GM21447 (cell line): ENCODE measurements at regions not wholly inside any gene's neighbourhood (a gene's known extent, or its start where the extent isn't known, plus 50 kb on each side); places are given as distances from the start of the nearest gene placed in this dataset.
A peak's percentile ranks its signal among the peaks of the same experiment; 100 is the strongest.
"Not testable (repeated sequence)": the region's sequence is repeated elsewhere in the genome, so short reads cannot be mapped to it uniquely, and the experiment has no call there.

Experiments used
- ATAC-seq: cut with Tn5 transposase; IDR thresholded peaks from one replicate; pipeline ENCODE4 v1.9.1; 2021; ENCODE audit not compliant: unreplicated experiment

GRCh38 chr17:45554479-45554878, 64.0 kb upstream of the PLEKHM1 start:
- ATAC-seq = not testable (repeated sequence)

DNA sequence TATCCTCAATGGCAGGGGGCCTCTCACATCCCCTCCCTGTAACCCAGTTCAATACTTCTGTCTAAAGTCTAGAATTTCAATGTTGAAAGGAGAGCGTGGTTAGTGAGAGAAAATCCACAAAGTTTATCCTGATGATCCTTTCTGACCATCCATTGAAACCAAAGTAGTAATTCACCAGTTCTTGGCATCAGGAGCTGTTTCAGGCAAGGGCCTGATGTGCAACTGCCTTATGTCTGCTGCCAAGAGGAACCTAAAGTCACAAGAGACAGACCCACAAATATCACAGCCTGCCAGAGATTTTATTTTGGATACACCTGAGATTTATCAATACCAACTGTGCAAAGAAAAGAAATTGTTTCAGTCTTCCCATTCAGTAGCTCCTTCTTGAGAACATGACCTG, 68.3 kb upstream of the PLEKHM1 start:
- not testable (repeated sequence) for ATAC-seq

GRCh38 chr17:45562868-45563267, 72.3 kb upstream of the PLEKHM1 start:
- ATAC-seq = not testable (repeated sequence)

GRCh38 chr17:45563283-45563682, 72.8 kb upstream of the PLEKHM1 start:
- not testable (repeated sequence) for ATAC-seq

DNA sequence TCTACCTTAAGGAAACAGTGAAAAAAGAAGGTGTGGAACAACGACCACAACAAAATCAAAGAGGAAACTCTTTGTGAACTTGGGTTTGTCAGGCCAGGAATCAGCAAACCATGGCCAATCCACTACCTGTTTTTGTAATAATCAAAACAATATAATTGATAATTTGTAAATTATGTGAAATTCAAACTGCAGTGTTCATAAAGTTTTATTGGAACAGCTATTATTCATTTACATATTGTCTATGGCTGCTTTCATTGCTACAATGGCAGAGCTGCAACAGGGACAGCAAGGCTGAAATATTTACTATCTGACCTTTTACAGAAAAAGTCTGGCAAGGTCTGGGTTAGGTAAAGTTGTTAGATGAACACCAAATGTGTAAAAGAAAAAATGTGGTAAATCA, 77.8 kb upstream of the PLEKHM1 start:
- ATAC-seq = not testable (repeated sequence)

DNA sequence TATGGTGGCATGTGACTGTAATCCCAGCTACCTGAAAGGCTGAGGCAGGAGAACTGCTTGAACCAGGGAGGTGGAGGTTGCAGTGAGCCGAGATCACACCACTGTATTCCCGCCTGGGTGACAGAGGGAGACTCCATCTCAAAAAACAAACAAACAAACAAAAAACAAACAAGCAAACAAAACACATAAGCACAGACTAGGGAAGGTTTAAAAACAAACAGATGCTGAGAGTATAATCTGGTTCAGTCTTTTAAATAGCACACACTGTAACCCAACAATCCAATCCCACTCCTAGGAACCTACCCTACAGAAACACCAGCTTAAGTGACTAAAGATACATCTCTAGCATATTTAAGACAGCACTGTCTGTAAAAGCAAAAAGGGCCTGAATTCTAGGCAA, 82.8 kb upstream of the PLEKHM1 start:
- not testable (repeated sequence) for ATAC-seq

- ATAC-seq = no peak
These were observed 83.6 kb upstream of the PLEKHM1 start for GRCh38 chr17:45573924-45574770.

GRCh38 chr17:45575126-45575885, 84.8 kb upstream of the PLEKHM1 start:
- ATAC-seq = peak; percentile 51

DNA sequence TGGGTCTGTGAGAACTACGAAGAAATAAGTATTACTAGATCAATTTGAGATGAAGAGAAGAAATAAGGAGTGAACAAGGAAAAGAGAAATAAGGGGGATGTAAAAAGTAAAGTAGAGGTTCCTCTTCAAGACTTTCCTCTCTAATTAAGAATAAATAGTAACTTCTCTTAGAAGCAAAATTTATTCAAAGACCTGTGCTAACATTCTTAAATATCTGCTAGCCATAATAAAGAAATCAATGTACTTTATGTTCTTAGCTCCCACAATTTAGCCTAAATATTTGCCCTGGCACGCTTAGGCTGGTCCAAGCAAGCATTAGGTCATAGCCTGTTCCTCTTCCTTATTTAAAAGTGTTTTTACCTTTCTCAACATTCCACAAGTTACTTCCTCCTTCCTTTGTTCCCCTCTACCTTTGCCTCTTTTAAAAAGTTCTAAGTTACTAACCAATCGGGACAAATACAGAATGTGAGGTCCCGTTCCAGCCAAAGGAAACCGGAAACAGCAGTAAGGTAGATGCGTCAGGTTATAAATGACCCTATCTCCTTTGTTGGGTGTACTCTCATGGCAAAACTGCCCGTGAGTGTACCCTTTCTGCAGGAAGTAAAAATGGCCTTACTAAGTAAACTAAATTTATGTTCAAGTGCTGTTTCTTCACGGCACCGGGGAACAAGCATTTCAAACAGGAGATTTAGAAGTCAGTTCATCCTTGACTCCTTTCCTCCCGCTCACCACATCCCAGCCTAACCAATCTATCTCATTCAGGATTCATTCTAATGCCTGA, 86.2 kb upstream of the PLEKHM1 start:
- ATAC-seq = not testable (repeated sequence)

DNA sequence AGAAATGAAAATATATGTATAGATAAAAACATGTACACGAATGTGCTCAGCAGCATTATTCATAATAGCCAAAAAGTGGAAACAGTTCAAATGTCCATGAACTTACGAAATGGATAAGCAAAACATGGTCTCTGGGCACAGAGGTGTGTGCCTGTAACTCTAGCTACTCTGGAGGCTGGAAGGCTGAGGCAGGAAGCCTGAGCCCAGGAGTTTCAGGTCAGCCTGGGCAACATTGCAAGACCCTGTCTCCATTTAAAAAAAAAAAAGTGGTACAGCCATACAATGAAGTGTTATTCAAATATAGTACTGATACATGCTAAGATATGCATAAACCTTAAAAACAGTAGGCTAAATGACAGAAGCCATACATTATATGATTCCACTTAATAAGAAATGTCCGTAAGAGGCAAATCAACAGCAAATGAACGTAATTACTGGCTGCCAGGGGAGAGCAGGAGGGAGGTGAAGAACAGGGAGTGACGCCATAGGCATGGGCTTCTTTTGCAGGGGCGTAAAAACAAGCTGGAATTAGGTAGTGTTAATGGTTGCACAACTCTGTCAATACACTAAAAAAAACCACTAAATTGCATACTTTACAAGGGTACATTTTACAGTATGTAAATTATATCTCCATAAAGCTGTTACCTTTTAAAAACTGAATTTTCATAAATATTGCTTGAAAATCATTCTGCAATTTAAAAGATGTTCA, 87.2 kb upstream of the PLEKHM1 start:
- ATAC-seq = no peak

DNA sequence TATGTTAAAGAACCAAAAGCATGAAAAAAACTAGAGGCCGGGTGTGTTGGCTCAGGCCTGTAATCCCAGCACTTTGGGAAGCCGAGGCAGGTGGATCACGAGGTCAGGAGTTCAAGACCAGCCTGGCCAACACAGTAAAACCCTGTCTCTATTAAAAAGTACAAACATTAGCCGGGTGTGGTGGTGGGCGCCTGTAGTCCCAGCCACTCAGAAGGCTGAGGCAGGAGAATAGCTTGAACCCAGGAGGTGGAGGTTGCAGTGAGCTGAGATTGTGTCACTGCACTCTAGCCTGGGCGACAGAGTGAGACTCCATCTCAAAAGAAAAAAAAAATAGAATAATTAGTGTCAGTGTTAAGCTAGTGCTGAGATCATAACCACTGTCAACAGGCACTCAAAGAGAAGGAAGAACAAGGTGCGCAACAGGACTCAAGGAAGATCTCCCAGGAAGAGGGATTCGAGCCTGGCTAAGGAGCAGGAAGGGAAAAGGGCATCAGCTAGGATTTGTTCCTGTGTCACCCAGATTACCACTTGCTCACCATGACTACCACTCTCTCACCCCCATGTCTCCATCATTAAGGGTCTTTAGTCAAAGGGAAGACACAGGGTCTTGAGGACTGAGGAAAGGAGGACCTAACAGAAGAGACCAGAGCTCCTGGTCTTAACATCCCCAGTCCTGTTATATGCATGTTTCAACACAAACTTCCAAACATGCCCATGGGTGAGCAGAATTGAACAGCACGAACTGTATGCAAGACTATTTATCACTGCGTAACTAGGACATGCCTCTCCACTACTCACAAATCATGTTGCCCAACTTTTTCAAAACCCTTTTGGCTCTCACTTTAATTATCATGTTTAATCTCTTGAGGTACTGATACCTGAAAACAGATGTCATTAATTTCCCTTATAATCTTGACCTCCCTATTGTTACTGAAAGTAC, 88.3 kb upstream of the PLEKHM1 start:
- no peak for ATAC-seq

DNA sequence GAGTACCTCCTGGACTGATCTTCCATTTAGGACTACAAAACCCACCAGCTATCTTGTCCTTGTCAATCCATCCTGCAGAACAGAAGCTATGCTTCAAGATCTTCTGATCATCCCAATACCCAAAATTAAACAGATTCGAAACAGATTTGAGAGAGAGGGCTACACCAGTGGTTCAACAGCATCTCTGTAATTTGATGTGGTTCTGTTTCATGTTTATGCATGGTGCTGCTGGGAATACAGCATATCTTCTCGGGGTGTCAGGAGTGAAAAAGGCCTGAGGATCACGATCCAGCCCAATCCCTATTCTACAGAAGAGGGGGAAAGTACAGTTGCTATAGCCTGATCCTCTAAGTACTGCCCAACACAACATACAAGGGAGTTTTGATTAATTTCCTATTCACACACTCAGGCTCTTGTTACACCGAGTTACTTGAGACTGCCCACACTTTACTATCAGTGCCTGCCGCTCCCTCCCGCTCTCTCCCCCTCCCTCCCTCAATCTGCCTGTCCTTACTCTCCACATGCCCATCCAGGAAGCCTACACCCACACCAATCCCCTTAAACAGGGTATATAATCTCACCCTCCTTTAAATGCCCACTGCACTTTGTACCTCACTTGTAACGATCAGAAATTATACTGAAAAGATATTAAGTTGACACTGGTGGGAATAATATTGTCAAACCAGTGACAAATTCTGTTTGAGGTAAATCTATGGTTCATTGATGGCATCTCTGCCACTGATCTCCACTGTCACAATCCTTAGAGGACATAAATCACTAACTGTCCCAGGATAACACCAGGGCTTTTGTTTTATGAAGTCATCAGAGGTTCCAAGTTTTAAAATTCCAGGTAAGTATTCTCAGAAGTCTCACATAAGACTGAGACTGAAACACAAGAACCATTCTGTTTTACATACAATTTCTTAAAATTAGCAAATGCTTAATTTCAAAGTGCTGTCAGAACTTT, 89.3 kb upstream of the PLEKHM1 start:
- no peak for ATAC-seq

DNA sequence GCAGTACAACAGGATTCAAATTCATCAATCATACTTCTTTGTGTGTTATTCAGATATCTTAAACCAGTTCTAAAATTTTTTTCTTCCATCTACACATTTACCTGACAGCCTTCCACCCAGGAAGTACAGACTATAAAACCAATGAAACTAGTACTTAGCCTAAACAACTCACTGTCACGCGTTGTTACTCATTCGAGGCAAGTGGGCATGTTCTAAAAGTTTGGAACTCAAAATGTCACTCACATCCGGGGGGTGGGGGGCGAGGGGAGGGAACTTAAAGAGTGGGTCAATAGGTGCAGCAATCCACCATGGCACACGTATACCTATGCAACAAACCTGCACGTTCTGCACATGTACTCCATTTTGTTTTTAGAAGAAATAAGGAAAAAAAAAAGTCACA, 90.4 kb upstream of the PLEKHM1 start:
- ATAC-seq = no peak

- ATAC-seq = no peak
These were observed 91.3 kb upstream of the PLEKHM1 start for GRCh38 chr17:45581860-45582259.

DNA sequence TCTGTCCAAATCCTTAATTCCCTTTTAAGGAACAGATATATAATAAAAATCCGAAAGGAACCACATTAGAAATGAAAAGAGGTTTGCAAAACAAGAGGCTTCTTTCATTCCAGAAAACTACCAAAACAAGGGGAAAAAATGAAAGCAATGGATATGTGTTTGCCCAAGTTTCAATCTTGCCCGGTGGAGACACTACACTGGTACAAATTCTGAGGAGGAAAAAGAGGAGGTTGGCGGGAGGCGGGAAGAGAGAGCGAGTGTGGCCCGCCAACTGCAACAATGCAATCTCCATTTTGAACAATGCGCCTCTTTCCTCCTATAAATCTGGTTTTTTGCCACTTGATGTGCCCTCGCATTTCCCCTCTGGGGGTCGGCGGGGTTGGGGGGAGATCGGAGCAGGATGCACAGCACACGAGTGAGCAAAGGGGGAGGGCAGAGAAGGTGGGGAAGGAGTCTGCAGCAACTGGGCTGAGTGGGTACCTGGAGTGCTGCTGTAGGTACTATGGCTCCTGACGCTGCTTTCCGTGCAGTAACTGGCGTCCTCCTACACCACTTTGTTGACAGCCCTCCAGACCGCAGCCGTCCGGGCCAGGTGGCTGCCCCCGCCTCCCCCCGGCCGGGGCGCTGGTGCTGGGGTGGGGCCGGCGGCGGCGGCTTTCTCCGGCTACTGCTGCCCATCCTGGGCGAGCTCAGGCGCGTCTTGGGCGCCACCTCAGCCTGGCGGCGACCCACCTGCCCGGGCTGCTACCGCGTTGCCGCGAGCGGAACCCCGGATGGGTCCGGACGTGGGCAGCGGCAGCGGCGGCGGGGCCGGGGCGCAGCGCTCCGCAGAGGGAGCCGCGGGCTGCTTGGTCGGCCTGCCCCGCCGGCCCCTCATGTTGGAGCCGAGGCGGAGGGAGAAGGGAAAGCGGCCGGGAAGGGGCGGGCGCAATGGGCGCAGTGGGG, 93.8 kb upstream of the PLEKHM1 start:
- peak; percentile 51 for ATAC-seq

- ATAC-seq = peak; percentile 62
These were observed 94.7 kb upstream of the PLEKHM1 start for GRCh38 chr17:45585037-45585733.
